SK-N-SH (cell line): ENCODE measurements at regions not wholly inside any gene's neighbourhood (a gene's known extent, or its start where the extent isn't known, plus 50 kb on each side); places are given as distances from the start of the nearest gene placed in this dataset.

ENCODE experiments used
- EP300 ChIP-seq, 2 experiments: IDR thresholded peaks; 2 replicates each; pipeline versions ENCODE4 v1.4.0 to v1.6.1; 2012; ENCODE audit warnings: borderline replicate concordance in 1 of 2, low read depth in 1 of 2, low read length in 1 of 2
- FOSL2 ChIP-seq: IDR thresholded peaks from 2 replicates; pipeline ENCODE4 v1.4.0; 2012; ENCODE audit warnings: low read depth, mild to moderate bottlenecking, moderate library complexity, borderline replicate concordance
- GABPA ChIP-seq: IDR thresholded peaks from 2 replicates; pipeline ENCODE4 v1.4.0; 2012; ENCODE audit warnings: low read depth, mild to moderate bottlenecking
- RCOR1 ChIP-seq: fragments of 150-350 bp; IDR thresholded peaks from 2 replicates; pipeline ENCODE4 v1.6.1; 2017; ENCODE audit warnings: antibody characterized with exemption, low read length
- SMC3 ChIP-seq: IDR thresholded peaks from 2 replicates; pipeline ENCODE4 v1.6.1; 2012; ENCODE audit warnings: low read depth, low read length, improper control_type of control experiment
- TAF1 ChIP-seq: IDR thresholded peaks from 2 replicates; pipeline ENCODE4 v1.6.1; 2012; ENCODE audit warnings: low read depth, mild to moderate bottlenecking, low read length, moderate library complexity, borderline replicate concordance
- TCF12 ChIP-seq: IDR thresholded peaks from 2 replicates; pipeline ENCODE4 v1.4.0; 2012
- TF ChIP-seq, protein P1 (sequence below): fragments of 200-600 bp; sonication (generic); IDR thresholded peaks from 2 replicates; pipeline ENCODE4 v1.6.1; 2017; ENCODE audit warnings: antibody characterized with exemption, mild to moderate bottlenecking, moderate library complexity
- TF ChIP-seq, protein P2 (sequence below): IDR thresholded peaks from 2 replicates; pipeline ENCODE4 v1.4.0; 2012; ENCODE audit warnings: low read depth, borderline replicate concordance
- TF ChIP-seq, protein P3 (sequence below): IDR thresholded peaks from 2 replicates; pipeline ENCODE4 v1.4.0; 2012; ENCODE audit warnings: low read depth, borderline replicate concordance
- TF ChIP-seq, protein P4 (sequence below): fragments of 150-350 bp; IDR thresholded peaks from 2 replicates; pipeline ENCODE4 v1.6.1; 2017; ENCODE audit warnings: antibody characterized with exemption, low read length, low read depth, borderline replicate concordance
- TF ChIP-seq, protein P5 (sequence below): IDR thresholded peaks from 2 replicates; pipeline ENCODE4 v1.6.1; 2012; ENCODE audit warnings: mild to moderate bottlenecking, low read depth, low read length, moderate library complexity
- TF ChIP-seq, protein P6 (sequence below): IDR thresholded peaks from 2 replicates; pipeline ENCODE4; 2012

DNA sequence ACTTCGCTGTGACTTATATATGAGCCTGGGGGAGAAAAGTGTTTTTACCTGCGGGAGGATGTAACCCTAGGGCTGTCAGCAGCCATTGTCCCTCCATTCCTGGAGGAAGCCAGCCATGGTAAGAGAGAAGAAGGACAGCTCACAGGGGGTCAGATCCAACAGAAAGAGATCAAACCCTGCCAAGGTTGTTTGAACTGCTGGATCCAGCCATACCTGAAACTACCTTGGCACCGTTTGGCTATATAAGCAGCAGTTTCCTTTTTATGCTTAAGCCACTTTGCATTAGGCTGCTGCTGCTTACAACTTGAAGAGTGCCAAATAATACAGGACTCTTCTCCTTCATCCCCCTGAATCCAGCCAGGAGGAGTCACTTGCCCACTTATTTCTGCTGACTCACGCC, 205.5 kb downstream of the PHETA1 start:
- TF ChIP-seq, protein P1, sequence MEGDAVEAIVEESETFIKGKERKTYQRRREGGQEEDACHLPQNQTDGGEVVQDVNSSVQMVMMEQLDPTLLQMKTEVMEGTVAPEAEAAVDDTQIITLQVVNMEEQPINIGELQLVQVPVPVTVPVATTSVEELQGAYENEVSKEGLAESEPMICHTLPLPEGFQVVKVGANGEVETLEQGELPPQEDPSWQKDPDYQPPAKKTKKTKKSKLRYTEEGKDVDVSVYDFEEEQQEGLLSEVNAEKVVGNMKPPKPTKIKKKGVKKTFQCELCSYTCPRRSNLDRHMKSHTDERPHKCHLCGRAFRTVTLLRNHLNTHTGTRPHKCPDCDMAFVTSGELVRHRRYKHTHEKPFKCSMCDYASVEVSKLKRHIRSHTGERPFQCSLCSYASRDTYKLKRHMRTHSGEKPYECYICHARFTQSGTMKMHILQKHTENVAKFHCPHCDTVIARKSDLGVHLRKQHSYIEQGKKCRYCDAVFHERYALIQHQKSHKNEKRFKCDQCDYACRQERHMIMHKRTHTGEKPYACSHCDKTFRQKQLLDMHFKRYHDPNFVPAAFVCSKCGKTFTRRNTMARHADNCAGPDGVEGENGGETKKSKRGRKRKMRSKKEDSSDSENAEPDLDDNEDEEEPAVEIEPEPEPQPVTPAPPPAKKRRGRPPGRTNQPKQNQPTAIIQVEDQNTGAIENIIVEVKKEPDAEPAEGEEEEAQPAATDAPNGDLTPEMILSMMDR: no peak
- TF ChIP-seq, protein P2, sequence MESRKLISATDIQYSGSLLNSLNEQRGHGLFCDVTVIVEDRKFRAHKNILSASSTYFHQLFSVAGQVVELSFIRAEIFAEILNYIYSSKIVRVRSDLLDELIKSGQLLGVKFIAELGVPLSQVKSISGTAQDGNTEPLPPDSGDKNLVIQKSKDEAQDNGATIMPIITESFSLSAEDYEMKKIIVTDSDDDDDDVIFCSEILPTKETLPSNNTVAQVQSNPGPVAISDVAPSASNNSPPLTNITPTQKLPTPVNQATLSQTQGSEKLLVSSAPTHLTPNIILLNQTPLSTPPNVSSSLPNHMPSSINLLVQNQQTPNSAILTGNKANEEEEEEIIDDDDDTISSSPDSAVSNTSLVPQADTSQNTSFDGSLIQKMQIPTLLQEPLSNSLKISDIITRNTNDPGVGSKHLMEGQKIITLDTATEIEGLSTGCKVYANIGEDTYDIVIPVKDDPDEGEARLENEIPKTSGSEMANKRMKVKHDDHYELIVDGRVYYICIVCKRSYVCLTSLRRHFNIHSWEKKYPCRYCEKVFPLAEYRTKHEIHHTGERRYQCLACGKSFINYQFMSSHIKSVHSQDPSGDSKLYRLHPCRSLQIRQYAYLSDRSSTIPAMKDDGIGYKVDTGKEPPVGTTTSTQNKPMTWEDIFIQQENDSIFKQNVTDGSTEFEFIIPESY: no peak
- TF ChIP-seq FOSL2 (no peak), TAF1 (no peak), RCOR1 (no peak), GABPA (no peak), TCF12 (no peak), SMC3 (no peak), EP300 (IDR thresholded peaks at IDR 0.05; ENCODE audit: borderline replicate concordance in 1 of 2, low read depth in 1 of 2, low read length in 1 of 2) (no peak)
- TF ChIP-seq, protein P3, sequence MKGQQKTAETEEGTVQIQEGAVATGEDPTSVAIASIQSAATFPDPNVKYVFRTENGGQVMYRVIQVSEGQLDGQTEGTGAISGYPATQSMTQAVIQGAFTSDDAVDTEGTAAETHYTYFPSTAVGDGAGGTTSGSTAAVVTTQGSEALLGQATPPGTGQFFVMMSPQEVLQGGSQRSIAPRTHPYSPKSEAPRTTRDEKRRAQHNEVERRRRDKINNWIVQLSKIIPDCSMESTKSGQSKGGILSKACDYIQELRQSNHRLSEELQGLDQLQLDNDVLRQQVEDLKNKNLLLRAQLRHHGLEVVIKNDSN: no peak
- TF ChIP-seq, protein P4, sequence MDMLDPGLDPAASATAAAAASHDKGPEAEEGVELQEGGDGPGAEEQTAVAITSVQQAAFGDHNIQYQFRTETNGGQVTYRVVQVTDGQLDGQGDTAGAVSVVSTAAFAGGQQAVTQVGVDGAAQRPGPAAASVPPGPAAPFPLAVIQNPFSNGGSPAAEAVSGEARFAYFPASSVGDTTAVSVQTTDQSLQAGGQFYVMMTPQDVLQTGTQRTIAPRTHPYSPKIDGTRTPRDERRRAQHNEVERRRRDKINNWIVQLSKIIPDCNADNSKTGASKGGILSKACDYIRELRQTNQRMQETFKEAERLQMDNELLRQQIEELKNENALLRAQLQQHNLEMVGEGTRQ: no peak
- TF ChIP-seq, protein P5, sequence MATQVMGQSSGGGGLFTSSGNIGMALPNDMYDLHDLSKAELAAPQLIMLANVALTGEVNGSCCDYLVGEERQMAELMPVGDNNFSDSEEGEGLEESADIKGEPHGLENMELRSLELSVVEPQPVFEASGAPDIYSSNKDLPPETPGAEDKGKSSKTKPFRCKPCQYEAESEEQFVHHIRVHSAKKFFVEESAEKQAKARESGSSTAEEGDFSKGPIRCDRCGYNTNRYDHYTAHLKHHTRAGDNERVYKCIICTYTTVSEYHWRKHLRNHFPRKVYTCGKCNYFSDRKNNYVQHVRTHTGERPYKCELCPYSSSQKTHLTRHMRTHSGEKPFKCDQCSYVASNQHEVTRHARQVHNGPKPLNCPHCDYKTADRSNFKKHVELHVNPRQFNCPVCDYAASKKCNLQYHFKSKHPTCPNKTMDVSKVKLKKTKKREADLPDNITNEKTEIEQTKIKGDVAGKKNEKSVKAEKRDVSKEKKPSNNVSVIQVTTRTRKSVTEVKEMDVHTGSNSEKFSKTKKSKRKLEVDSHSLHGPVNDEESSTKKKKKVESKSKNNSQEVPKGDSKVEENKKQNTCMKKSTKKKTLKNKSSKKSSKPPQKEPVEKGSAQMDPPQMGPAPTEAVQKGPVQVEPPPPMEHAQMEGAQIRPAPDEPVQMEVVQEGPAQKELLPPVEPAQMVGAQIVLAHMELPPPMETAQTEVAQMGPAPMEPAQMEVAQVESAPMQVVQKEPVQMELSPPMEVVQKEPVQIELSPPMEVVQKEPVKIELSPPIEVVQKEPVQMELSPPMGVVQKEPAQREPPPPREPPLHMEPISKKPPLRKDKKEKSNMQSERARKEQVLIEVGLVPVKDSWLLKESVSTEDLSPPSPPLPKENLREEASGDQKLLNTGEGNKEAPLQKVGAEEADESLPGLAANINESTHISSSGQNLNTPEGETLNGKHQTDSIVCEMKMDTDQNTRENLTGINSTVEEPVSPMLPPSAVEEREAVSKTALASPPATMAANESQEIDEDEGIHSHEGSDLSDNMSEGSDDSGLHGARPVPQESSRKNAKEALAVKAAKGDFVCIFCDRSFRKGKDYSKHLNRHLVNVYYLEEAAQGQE: no peak
- TF ChIP-seq, protein P6, sequence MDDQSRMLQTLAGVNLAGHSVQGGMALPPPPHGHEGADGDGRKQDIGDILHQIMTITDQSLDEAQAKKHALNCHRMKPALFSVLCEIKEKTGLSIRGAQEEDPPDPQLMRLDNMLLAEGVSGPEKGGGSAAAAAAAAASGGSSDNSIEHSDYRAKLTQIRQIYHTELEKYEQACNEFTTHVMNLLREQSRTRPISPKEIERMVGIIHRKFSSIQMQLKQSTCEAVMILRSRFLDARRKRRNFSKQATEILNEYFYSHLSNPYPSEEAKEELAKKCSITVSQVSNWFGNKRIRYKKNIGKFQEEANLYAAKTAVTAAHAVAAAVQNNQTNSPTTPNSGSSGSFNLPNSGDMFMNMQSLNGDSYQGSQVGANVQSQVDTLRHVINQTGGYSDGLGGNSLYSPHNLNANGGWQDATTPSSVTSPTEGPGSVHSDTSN: no peak
